H1 (cell line): ENCODE measurements at regions not wholly inside any gene's neighbourhood (a gene's known extent, or its start where the extent isn't known, plus 50 kb on each side); places are given as distances from the start of the nearest gene placed in this dataset.

ENCODE experiments used
- CTCF ChIA-PET: fragments of 300-600 bp; sonication (Branson Sonifier 250); formaldehyde crosslinking; loops from one replicate; lab custom pipeline; 2021; ENCODE audit not compliant: partially characterized antibody; lab: Charles Lee
- POLR2A ChIA-PET: fragments of 300-600 bp; sonication (Branson Sonifier 250); formaldehyde crosslinking; loops from one replicate; lab custom pipeline; 2021; ENCODE audit warnings: inconsistent platforms; ENCODE audit not compliant: partially characterized antibody; lab: Charles Lee
- DNase-seq, 2 experiments: peaks; one replicate each; pipeline versions ENCODE4 v3.0.0 to v3.0.0-alpha.2; 2010 to 2022; ENCODE audit warnings: low spot score in 2 of 2, low read depth in 1 of 2, mixed read lengths in 1 of 2
- FAIRE-seq: peaks from 2 replicates; lab custom pipeline; 2011; peaks lifted over from hg19 to GRCh38; lab: Jason Lieb, UNC
- H2AFZ ChIP-seq: 2 replicates; pipeline ENCODE4 v1.8.1; 2012; ENCODE audit warnings: low read length, inconsistent platforms
- H2AK5ac ChIP-seq: 2 replicates; pipeline ENCODE4 v1.6.1; 2013; ENCODE audit warnings: low read depth, low read length
- H2BK120ac ChIP-seq: replicated peaks from 2 replicates; pipeline ENCODE3; 2013; ENCODE audit warnings: low read depth, low read length, inconsistent platforms
- H2BK12ac ChIP-seq: 2 replicates; pipeline ENCODE4 v1.6.1; 2013; ENCODE audit warnings: low read depth, low read length
- H2BK15ac ChIP-seq: 2 replicates; pipeline ENCODE4 v1.6.1; 2013; ENCODE audit warnings: low read length
- H2BK20ac ChIP-seq: 2 replicates; pipeline ENCODE4 v1.6.1; 2013; ENCODE audit warnings: low read length
- H2BK5ac ChIP-seq: 2 replicates; pipeline ENCODE4 v1.6.1; 2013; ENCODE audit warnings: low read depth, low read length
- H3K14ac ChIP-seq: 2 replicates; pipeline ENCODE4 v1.6.1; 2013; ENCODE audit warnings: inconsistent platforms; ENCODE audit not compliant: insufficient read length
- H3K18ac ChIP-seq: 2 replicates; pipeline ENCODE4 v1.6.1; 2013; ENCODE audit warnings: low read length; ENCODE audit errors: extremely low read depth
- H3K23ac ChIP-seq: 2 replicates; pipeline ENCODE4 v1.6.1; 2013; ENCODE audit warnings: inconsistent platforms; ENCODE audit not compliant: insufficient read length
- H3K23me2 ChIP-seq: 2 replicates; pipeline ENCODE4 v1.6.1; 2013; ENCODE audit warnings: low read depth, low read length
- H3K27ac ChIP-seq: 2 replicates; pipeline ENCODE4 v1.6.1; 2011; ENCODE audit warnings: low read depth, low read length, inconsistent platforms
- H3K27me3 ChIP-seq, 4 experiments: replicated peaks in 1 of 4; 1 replicate in 1 of 4; 2 replicates in 3 of 4; pipeline versions ENCODE4 v1.6.1 to v1.8.1; 2011 to 2013; ENCODE audit warnings: low read length in 3 of 4, mild to moderate bottlenecking in 3 of 4, inconsistent platforms in 2 of 4, mixed read lengths in 2 of 4, moderate library complexity in 1 of 4; ENCODE audit not compliant: control insufficient read depth in 3 of 4, insufficient read depth in 3 of 4; ENCODE audit errors: extremely low read depth in 1 of 4
- H3K36me3 ChIP-seq, 4 experiments: 2 replicates each; pipeline versions ENCODE4 v1.6.1 to v1.8.1; 2011 to 2013; ENCODE audit warnings: mild to moderate bottlenecking in 4 of 4, low read length in 3 of 4, moderate library complexity in 2 of 4, control low read depth in 1 of 4, inconsistent platforms in 1 of 4; ENCODE audit not compliant: insufficient read depth in 4 of 4, control insufficient read depth in 2 of 4
- H3K4ac ChIP-seq: replicated peaks from 2 replicates; pipeline ENCODE3; 2013; ENCODE audit warnings: low read length, low read depth, mixed read lengths, inconsistent platforms; ENCODE audit not compliant: insufficient read length
- H3K4me1 ChIP-seq, 4 experiments: replicated peaks in 1 of 4; 1 replicate in 1 of 4; 2 replicates in 3 of 4; pipeline versions ENCODE4 v1.6.1 to v1.8.1; 2011 to 2013; ENCODE audit warnings: low read length in 3 of 4, inconsistent platforms in 2 of 4, mixed read lengths in 1 of 4; ENCODE audit not compliant: insufficient read depth in 4 of 4, control insufficient read depth in 3 of 4
- H3K4me2 ChIP-seq, 2 experiments: 2 replicates each; pipeline versions ENCODE4 v1.6.1 to v1.8.1; 2011 to 2013; ENCODE audit warnings: low read depth in 2 of 2, low read length in 2 of 2, control low read depth in 1 of 2, inconsistent platforms in 1 of 2, mild to moderate bottlenecking in 1 of 2; ENCODE audit not compliant: insufficient read depth in 1 of 2
- H3K4me3 ChIP-seq, 4 experiments: fragments of 200-600, 300-600 bp in 1 of 4; sonication (generic), shearing (Covaris generic), sonication (Bioruptor Twin) in 1 of 4; 2 replicates each; pipeline versions ENCODE4 v1.5.1 to v1.8.1; 2011 to 2016; ENCODE audit warnings: low read length in 4 of 4, low read depth in 3 of 4, control low read depth in 2 of 4, inconsistent platforms in 2 of 4, mild to moderate bottlenecking in 2 of 4, mixed read lengths in 1 of 4, moderate library complexity in 1 of 4; ENCODE audit not compliant: insufficient read depth in 2 of 4; ENCODE audit errors: extremely low read depth in 1 of 4
- H3K56ac ChIP-seq: replicated peaks from 2 replicates; pipeline ENCODE3; 2013; ENCODE audit warnings: low read depth, mild to moderate bottlenecking, mixed read lengths, low read length, inconsistent platforms; ENCODE audit not compliant: insufficient read length
- H3K79me1 ChIP-seq: 2 replicates; pipeline ENCODE4 v1.6.1; 2013; ENCODE audit warnings: low read depth, low read length, control low read depth
- H3K79me2 ChIP-seq, 2 experiments: 2 replicates each; pipeline versions ENCODE4 v1.6.1 to v1.8.1; 2012 to 2013; ENCODE audit warnings: low read length in 2 of 2, mild to moderate bottlenecking in 2 of 2, inconsistent platforms in 1 of 2; ENCODE audit not compliant: insufficient read depth in 2 of 2, control insufficient read depth in 1 of 2
- H3K9ac ChIP-seq, 4 experiments: replicated peaks in 1 of 4; 1 replicate in 1 of 4; 2 replicates in 3 of 4; pipeline versions ENCODE4 v1.6.1 to v1.8.1; 2011 to 2013; ENCODE audit warnings: low read depth in 3 of 4, low read length in 3 of 4, control low read depth in 2 of 4, mild to moderate bottlenecking in 2 of 4, moderate library complexity in 2 of 4, inconsistent platforms in 1 of 4; ENCODE audit errors: extremely low read depth in 1 of 4
- H3K9me3 ChIP-seq, 2 experiments: 2 replicates each; pipeline versions ENCODE4 v1.6.1 to v1.8.1; 2012 to 2013; ENCODE audit warnings: mild to moderate bottlenecking in 2 of 2, moderate library complexity in 2 of 2, control low read depth in 1 of 2, inconsistent platforms in 1 of 2, low read depth in 1 of 2, low read length in 1 of 2, mixed read lengths in 1 of 2; ENCODE audit not compliant: insufficient read depth in 2 of 2
- H4K20me1 ChIP-seq, 2 experiments: replicated peaks in 1 of 2; 2 replicates each; pipeline versions ENCODE3 to v1.8.1; 2011 to 2013; ENCODE audit warnings: inconsistent platforms in 2 of 2, low read length in 2 of 2, mild to moderate bottlenecking in 1 of 2; ENCODE audit not compliant: insufficient read depth in 2 of 2, control insufficient read depth in 1 of 2
- H4K5ac ChIP-seq: 2 replicates; pipeline ENCODE4 v1.6.1; 2013; ENCODE audit warnings: low read length, low read depth, mixed read lengths, inconsistent platforms; ENCODE audit not compliant: insufficient read length
- H4K8ac ChIP-seq: 2 replicates; pipeline ENCODE4 v1.8.0; 2013; ENCODE audit warnings: mild to moderate bottlenecking, moderate library complexity, low read length, inconsistent platforms; ENCODE audit not compliant: insufficient read depth; ENCODE audit errors: extremely low read depth
- H4K91ac ChIP-seq: replicated peaks from 2 replicates; pipeline ENCODE3; 2013; ENCODE audit warnings: low read length, mixed read lengths, inconsistent platforms; ENCODE audit not compliant: insufficient read length
- BRCA1 ChIP-seq: IDR thresholded peaks from 2 replicates; pipeline ENCODE4 v1.6.1; 2012; ENCODE audit warnings: low read depth, low read length, improper control_type of control experiment
- HDAC6 ChIP-seq: IDR thresholded peaks from one replicate; pipeline ENCODE4 v1.7.1; 2012; ENCODE audit warnings: low read depth, mild to moderate bottlenecking, inconsistent platforms, low read length, moderate library complexity
- SAP30 ChIP-seq: fragments of 300-600 bp; sonication (generic); IDR thresholded peaks from 2 replicates; pipeline ENCODE4 v1.7.1; 2012; ENCODE audit warnings: low read length, moderate library complexity, mild to moderate bottlenecking, inconsistent platforms; ENCODE audit not compliant: insufficient read depth, insufficient replicate concordance
- WGBS, 2 experiments: shearing (Covaris generic) in 1 of 2; methylation state at CpG; one replicate each; pipeline versions ENCODE4 v1.1.6 to v1.1.7; 2013 to 2015; ENCODE audit warnings: low lambda C conversion rate in 2 of 2, mixed read lengths in 2 of 2, inconsistent platforms in 1 of 2, low coverage in 1 of 2, missing lambda C conversion rate in 1 of 2; ENCODE audit not compliant: insufficient replicate concordance in 2 of 2, insufficient coverage in 1 of 2, insufficient read length in 1 of 2; ENCODE audit errors: extremely low coverage in 1 of 2, missing lambda C conversion rate in 1 of 2; 5-methylcytosine and 5-hydroxymethylcytosine counted together
- TF ChIP-seq, protein P1 (sequence below), 3 experiments: IDR thresholded peaks; 1 replicate in 2 of 3; 2 replicates in 1 of 3; pipeline versions ENCODE4 v1.5.1 to v1.6.1; 2011; ENCODE audit warnings: low read length in 3 of 3, mild to moderate bottlenecking in 3 of 3, inconsistent platforms in 2 of 3, low read depth in 1 of 3, moderate library complexity in 1 of 3; ENCODE audit not compliant: insufficient read depth in 1 of 3; ENCODE audit errors: control extremely low read depth in 1 of 3

DNA sequence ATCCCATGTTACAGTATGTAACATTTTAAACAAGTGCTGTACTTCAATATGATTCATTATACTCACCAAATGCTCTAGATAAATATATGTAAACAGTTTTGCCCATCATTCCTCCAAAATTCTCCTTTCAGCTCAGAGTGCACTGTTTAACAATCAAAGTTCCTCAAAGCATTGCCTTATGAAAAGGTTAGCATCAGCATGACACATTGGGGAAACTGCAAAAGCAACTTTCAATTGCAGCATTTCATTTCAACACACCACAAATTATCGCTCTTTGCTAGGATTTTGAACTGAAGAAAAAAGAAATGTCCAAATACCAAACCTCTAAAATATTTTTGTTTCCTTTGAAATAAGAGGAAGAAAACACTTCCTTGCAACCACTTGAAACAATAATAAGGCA, 413.2 kb downstream of the FLRT2 start:
- H3K27ac ChIP-seq: no peak overlapping the region
- H3K23me2 ChIP-seq: peaks cover 1% of the 10 kb centered on the region; the same call in 1 of the 2 replicates
- no peak overlapping the region for H3K4me3 ChIP-seq
- H3K4me1 ChIP-seq: no peaks in the 10 kb centered on the region
- no peak overlapping the region for H2BK5ac ChIP-seq
- no peak overlapping the region for H3K56ac ChIP-seq
- CTCF ChIA-PET: interaction anchor here (1.0 kb wide), 1 partner anchor 88 kb away, joined by 3 read pairs; no protein-coding TSS in a partner anchor
- H2BK20ac ChIP-seq: no peak overlapping the region
- H3K36me3 ChIP-seq: no peaks in the 10 kb centered on the region
- no peaks in the 10 kb centered on the region for H3K27me3 ChIP-seq
- TF ChIP-seq SAP30 (no peak), HDAC6 (no peak), BRCA1 (no peak)
- TF ChIP-seq, protein P1, sequence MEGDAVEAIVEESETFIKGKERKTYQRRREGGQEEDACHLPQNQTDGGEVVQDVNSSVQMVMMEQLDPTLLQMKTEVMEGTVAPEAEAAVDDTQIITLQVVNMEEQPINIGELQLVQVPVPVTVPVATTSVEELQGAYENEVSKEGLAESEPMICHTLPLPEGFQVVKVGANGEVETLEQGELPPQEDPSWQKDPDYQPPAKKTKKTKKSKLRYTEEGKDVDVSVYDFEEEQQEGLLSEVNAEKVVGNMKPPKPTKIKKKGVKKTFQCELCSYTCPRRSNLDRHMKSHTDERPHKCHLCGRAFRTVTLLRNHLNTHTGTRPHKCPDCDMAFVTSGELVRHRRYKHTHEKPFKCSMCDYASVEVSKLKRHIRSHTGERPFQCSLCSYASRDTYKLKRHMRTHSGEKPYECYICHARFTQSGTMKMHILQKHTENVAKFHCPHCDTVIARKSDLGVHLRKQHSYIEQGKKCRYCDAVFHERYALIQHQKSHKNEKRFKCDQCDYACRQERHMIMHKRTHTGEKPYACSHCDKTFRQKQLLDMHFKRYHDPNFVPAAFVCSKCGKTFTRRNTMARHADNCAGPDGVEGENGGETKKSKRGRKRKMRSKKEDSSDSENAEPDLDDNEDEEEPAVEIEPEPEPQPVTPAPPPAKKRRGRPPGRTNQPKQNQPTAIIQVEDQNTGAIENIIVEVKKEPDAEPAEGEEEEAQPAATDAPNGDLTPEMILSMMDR (IDR thresholded peaks at IDR 0.05; ENCODE audit: control extremely low read depth in 1 of 3, insufficient read depth in 1 of 3, low read depth in 1 of 3, low read length in 3 of 3): no peak
- FAIRE-seq: no peak
- no peak overlapping the region for H3K14ac ChIP-seq
- no peak overlapping the region for H2BK12ac ChIP-seq
- no peak overlapping the region for H3K4ac ChIP-seq
- no peak overlapping the region for H4K8ac ChIP-seq
- H3K18ac ChIP-seq: no peak overlapping the region
- no peaks in the 10 kb centered on the region for H3K79me2 ChIP-seq
- POLR2A ChIA-PET: no interaction called here
- H2BK15ac ChIP-seq: no peak overlapping the region
- no peaks in the 10 kb centered on the region for H3K79me1 ChIP-seq
- H2AK5ac ChIP-seq: no peak overlapping the region
- H3K9me3 ChIP-seq: no peaks in the 10 kb centered on the region; a peak in 1 of 4 replicates
- no peak overlapping the region for H2BK120ac ChIP-seq
- DNase-seq: no peak
- no peak overlapping the region for H3K4me2 ChIP-seq
- no peak overlapping the region for H4K5ac ChIP-seq
- H4K91ac ChIP-seq: no peak overlapping the region
- no peaks in the 10 kb centered on the region for H4K20me1 ChIP-seq
- H3K9ac ChIP-seq: no peak overlapping the region
- 86% methylated on average over 1 of the region's 1 CpG; no CpG with 5 or more reads in 1 of the 2 experiments for WGBS, 2 experiments
- H2AFZ ChIP-seq: no peak overlapping the region
- no peak overlapping the region for H3K23ac ChIP-seq
